SIG-M5 treated with dmso at 0.1 percent for 504 hours (cell line): ENCODE measurements at regions not wholly inside any gene's neighbourhood (a gene's known extent, or its start where the extent isn't known, plus 50 kb on each side); places are given as distances from the start of the nearest gene placed in this dataset.

Source experiments
- DNase-seq: peaks from one replicate; lab custom pipeline; 2025; ENCODE audit not compliant: unreplicated experiment; lab: John Stamatoyannopoulos, UW

GRCh38 chr6:165883851-165884640 is 221.0 kb upstream of the PDE10A start:
- DNase-seq, result no peak

- no peak for DNase-seq
These were observed 218.8 kb upstream of the PDE10A start for GRCh38 chr6:165881806-165882205.

- no peak for DNase-seq
These were observed 217.6 kb upstream of the PDE10A start for GRCh38 chr6:165880686-165881085.

- DNase-seq, result no peak
These were observed 214.7 kb upstream of the PDE10A start for GRCh38 chr6:165877773-165878172.

- DNase-seq, result no peak
These were observed 214.2 kb upstream of the PDE10A start for GRCh38 chr6:165877192-165877591.

GRCh38 chr6:165876588-165876987 is 213.5 kb upstream of the PDE10A start:
- no peak for DNase-seq

- no peak for DNase-seq
These were observed 212.9 kb upstream of the PDE10A start for GRCh38 chr6:165875946-165876345.

GRCh38 chr6:165873976-165874375 is 210.9 kb upstream of the PDE10A start:
- no peak for DNase-seq

- no peak for DNase-seq
These were observed 209.8 kb upstream of the PDE10A start for GRCh38 chr6:165872811-165873210.

- DNase-seq, result no peak
These were observed 209.3 kb upstream of the PDE10A start for GRCh38 chr6:165872311-165872710.

GRCh38 chr6:165871571-165871970 is 208.5 kb upstream of the PDE10A start:
- no peak for DNase-seq

GRCh38 chr6:165869526-165869925 is 206.5 kb upstream of the PDE10A start:
- no peak for DNase-seq

- DNase-seq, result no peak
These were observed 201.9 kb upstream of the PDE10A start for GRCh38 chr6:165864925-165865324.

GRCh38 chr6:165864218-165864617 is 201.2 kb upstream of the PDE10A start:
- DNase-seq, result no peak

GRCh38 chr6:165863801-165864200 is 200.8 kb upstream of the PDE10A start:
- no peak for DNase-seq

- no peak for DNase-seq
These were observed 199.8 kb upstream of the PDE10A start for GRCh38 chr6:165862813-165863212.

GRCh38 chr6:165861226-165861625 is 198.2 kb upstream of the PDE10A start:
- no peak for DNase-seq

- no peak for DNase-seq
These were observed 195.5 kb upstream of the PDE10A start for GRCh38 chr6:165858586-165858985.

GRCh38 chr6:165855856-165856255 is 192.8 kb upstream of the PDE10A start:
- no peak for DNase-seq

- no peak for DNase-seq
These were observed 192.0 kb upstream of the PDE10A start for GRCh38 chr6:165854863-165855593.

GRCh38 chr6:165854061-165854862 is 191.2 kb upstream of the PDE10A start:
- DNase-seq, result no peak

GRCh38 chr6:165852676-165853075 is 189.6 kb upstream of the PDE10A start:
- DNase-seq, result no peak
